Ecto neural progenitor cell (in vitro differentiated cells): ENCODE measurements at regions not wholly inside any gene's neighbourhood (a gene's known extent, or its start where the extent isn't known, plus 50 kb on each side); places are given as distances from the start of the nearest gene placed in this dataset.
A peak's percentile ranks its signal among the peaks of the same experiment; 100 is the strongest.

Source experiments
- DNase-seq: peaks from one replicate; pipeline ENCODE4 v3.0.0-alpha.2; 2018; ENCODE audit warnings: low spot score

GRCh38 chr5:74576941-74577456, 63.5 kb downstream of the ENC1 start:
- DNase-seq, result no peak

DNA sequence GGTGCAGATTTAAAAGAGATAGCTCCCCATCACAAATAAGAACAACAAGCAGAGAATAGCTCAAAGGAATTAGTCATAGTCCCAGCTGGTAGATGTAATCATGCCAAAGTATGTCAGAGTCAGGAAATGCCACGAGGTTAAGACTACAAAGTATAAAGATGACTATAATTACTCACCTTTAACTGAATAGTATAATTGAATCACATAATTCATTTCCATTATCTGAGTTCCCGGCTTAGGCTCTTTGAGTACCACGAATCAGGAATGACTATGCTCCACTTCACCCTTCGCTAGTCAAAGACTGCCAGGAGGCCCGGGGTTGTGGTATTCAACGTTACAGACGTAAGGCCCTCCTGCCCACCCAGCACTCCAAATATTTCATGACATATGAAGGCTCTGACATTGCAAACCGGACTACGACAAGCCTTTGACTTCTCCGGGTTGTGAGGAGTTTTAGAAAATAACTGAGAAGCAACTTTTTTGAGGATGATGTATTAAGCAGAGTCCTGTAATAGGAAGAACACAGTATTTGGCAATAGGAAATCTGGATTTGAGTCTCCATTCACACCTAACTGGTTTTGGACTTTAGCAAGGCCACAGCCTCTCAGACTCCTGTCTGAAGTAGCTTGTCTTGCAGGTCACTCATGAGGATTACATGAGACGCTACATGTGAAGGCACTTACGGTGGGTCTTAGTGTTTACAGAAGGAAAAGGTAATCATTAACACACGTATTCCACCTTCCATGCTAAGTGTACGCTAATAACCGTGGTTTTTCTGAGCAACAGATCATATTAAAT, 64.6 kb downstream of the ENC1 start:
- DNase-seq, result no peak

DNA sequence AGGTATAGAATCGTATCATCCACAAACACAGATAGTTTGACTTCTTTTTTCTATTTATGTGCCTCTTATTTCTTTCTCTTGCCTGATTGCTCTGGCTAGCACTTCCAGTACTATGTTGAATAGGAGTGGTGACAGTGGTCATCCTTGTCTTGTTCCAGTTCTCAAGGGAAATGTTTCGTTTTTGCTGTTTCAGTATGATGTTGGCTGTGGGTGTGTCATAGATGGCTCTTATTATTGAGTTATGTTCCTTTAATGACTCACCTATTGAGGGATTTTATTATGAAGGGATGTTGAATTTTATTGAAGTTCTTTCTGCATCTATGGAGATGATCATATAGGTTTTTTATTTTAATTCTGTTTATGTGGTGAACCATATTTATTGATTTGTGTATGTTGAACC, 70.3 kb downstream of the ENC1 start:
- DNase-seq, result no peak

- no peak for DNase-seq
Observed at GRCh38 chr5:74567411-74567995, 73.0 kb downstream of the ENC1 start.

GRCh38 chr5:74562122-74562521, 78.4 kb downstream of the ENC1 start:
- no peak for DNase-seq

GRCh38 chr5:74560245-74560644, 80.3 kb downstream of the ENC1 start:
- DNase-seq, result no peak

GRCh38 chr5:74556631-74557595, 83.6 kb downstream of the ENC1 start:
- DNase-seq, result no peak

GRCh38 chr5:74556006-74556405, 84.5 kb downstream of the ENC1 start:
- no peak for DNase-seq

GRCh38 chr5:74552101-74552500, 88.4 kb downstream of the ENC1 start:
- no peak for DNase-seq

- no peak for DNase-seq
Observed at GRCh38 chr5:74550927-74551326, 89.6 kb downstream of the ENC1 start.

DNA sequence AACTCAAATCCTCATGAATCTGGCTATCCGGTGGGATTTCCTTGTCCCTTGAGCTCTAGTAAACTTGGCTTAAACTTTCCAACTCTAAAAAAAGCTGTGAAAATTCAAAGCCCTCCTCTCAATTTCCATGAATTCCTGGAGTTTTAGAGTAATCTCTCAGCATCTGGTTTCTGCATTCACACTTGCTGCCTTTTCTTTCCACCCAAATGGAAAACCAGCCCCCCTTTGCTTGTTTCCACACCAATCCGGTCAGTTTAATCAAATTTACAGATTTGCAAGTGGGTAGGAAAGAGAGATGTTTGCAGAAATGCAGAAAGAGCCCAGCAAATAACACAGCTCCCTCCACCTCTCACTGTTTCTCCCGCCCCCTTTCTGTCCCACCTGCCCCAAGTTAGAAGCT, 91.1 kb downstream of the ENC1 start:
- no peak for DNase-seq

GRCh38 chr5:74546796-74547195, 93.7 kb downstream of the ENC1 start:
- no peak for DNase-seq

DNA sequence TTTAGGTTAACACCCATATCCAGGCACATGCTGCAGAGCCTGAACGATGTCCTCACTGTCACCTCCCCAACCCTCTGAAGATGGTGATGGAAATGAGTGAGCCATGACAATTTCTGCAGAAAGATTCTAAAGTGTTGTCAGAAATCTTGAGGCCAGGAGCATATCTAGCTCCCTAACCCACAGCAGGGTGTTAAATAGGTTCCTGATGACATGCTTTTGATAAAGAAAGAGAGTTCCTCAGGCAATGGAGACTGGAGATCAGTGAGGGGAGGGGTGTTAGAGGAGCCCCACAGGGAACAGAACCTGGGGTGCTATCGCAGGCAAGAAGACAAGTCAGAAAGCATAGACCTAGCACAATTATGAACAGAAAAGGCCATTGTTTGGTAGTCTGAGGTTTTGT, 95.7 kb downstream of the ENC1 start:
- no peak for DNase-seq

DNA sequence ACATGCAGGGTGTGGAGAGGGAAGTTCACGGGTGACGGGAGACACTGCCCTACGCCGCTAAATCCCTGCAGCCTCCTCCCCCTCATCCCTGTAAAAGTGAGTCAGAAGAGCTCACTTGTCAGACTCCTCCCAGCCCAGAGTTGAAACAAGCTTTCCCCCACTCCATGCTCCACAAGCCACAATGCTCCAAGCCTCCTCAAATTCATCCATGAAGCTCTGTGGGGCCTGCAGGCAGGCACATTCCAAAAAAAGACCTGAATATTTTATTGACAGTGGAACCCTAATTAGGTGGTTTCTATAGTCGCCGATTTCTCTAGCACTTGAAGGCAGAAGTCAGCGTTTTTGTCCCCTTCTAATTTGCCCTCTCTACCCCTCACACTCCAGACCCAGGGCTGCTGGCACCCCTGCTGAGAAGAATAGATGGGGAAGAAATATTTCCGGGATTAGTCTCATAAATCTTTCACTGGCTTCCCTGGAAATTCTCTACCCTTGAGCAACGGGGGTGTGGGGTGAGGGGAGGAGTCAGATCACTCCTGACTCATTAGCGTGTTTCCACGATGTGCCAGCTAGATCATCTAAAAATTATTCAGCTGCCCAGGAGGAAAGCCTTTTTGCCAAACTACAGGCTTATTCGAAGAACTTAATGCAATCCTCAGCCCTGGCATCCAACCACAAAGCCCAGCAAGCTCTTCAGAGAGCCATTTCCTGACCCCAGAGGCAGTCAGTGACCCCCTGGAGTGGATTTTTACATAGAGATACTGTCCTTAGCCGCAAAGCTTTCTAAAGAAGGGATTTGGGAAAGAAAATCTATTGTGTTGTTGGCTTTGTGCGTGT, 97.1 kb downstream of the ENC1 start:
- DNase-seq, result peak; percentile 57

DNA sequence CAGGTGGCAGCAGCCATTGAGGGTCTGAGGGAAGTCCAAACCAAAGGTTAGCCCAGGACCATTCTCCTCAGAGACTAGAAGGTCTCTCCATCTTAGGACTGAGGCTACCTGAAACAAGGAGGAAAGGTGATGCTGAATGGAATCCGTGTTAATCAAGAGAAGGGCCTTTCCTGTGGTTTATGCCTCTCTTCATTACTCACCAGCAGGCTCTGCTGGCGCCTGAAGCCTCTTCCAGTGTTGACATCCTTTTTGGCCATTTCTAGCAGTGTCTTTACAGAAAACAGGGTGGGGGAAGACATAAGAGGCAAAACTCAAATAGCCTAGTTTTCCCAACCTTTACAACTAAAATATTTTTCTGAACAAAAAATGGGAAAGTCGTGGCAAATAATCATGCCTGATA, 98.0 kb downstream of the ENC1 start:
- DNase-seq, result no peak

- no peak for DNase-seq
Observed at GRCh38 chr5:74541381-74541781, 99.1 kb downstream of the ENC1 start.

- no peak for DNase-seq
Observed at GRCh38 chr5:74540622-74541021, 99.9 kb downstream of the ENC1 start.

- no peak for DNase-seq
Observed at GRCh38 chr5:74539986-74540385, 100.5 kb downstream of the ENC1 start.

- no peak for DNase-seq
Observed at GRCh38 chr5:74538206-74538661, 102.3 kb downstream of the ENC1 start.

DNA sequence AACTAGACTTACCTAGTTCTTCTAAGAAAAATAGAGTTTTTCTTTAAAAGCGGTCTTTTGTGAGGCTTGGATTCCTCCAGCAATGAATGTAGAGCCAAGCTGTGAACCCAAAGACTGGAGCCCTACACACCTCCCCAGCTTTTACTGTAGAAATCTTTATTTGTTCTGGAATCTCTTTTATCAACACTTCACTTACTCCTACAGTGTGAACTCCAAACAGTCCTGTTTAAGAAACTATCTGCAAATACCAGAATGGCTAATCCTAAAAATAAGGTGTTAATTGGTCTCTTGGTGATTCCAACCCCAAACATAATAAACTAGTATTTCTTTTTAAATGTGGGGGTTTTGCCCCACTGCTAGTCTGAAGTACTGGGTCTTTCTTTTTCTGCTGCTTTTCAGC, 103.9 kb downstream of the ENC1 start:
- DNase-seq, result no peak

DNA sequence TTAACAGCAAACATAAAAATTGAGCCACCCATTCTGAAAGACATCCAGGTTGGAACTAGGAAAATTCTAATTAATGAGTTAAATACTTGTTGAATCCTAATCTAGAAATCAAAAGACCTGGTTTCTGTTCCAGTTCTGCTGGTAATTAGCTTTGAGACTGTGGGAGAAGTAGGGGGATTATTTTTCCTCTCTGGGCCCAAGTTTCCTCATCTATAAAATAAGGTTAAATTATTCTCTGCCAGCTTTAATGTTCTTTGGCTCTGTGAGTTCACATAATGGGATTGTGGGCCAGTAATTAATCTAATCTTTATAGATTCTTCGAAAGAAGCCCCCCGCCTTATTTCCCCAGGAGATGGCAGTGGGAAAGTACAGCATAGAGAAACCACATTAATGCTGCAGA, 104.6 kb downstream of the ENC1 start:
- DNase-seq, result no peak
